GM23338 (cell line): ENCODE measurements at regions not wholly inside any gene's neighbourhood (a gene's known extent, or its start where the extent isn't known, plus 50 kb on each side); places are given as distances from the start of the nearest gene placed in this dataset.

Experiments
- EZH2 ChIP-seq: fragments of 200-600 bp; sonication (generic); IDR thresholded peaks from one replicate; pipeline ENCODE4 v1.8.0; 2017; ENCODE audit warnings: antibody characterized with exemption, mild to moderate bottlenecking, low read depth; ENCODE audit not compliant: unreplicated experiment
- EZH2phosphoT487 ChIP-seq: fragments of 200-600 bp; sonication (generic); IDR thresholded peaks from one replicate; pipeline ENCODE4 v1.8.1; 2018; ENCODE audit warnings: antibody characterized with exemption; ENCODE audit not compliant: unreplicated experiment
- STAT1 ChIP-seq: IDR thresholded peaks from one replicate; pipeline ENCODE4 v1.6.1; 2016; ENCODE audit warnings: antibody characterized with exemption; ENCODE audit not compliant: unreplicated experiment
- TF ChIP-seq, protein P1 (sequence below), 2 experiments: fragments of 200-600 bp in 1 of 2; sonication (generic) in 1 of 2; conservative IDR thresholded peaks; 2 replicates each; pipeline versions ENCODE4 v1.5.1 to v1.6.1; 2016 to 2017; ENCODE audit warnings: antibody characterized with exemption in 2 of 2, low read depth in 2 of 2, mild to moderate bottlenecking in 2 of 2, moderate library complexity in 1 of 2

DNA sequence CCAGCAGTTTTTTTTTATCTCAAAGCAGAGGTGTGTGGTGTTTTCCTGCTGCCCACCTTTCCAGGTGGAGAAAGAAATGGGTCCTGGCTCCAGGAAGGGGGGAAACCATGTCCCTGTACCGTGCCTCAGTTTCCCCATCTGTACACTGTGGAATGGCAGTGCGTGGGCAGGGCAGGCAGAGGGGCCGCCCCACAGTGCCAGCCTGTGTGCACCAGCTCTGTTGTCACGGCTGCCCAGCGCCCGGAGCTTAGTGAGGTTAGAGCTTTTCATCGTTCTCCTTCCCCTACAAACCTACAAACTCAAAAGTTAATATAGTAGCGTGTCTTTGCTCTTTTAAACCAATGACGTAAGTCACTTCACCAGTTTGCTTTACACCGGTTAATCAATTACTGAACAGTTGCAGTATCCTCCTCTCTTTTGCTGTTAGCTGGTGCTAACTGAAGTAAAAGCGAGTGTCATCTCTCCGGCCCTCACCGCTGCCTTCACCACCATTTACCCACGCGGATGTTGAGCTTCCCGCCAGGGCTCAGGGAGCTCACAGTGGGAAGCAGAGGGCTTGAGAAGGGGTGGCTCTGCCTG is 114.8 kb upstream of the ADRA2C start:
- TF ChIP-seq STAT1 (no peak), EZH2 (no peak), EZH2phosphoT487 (no peak)
- TF ChIP-seq, protein P1, sequence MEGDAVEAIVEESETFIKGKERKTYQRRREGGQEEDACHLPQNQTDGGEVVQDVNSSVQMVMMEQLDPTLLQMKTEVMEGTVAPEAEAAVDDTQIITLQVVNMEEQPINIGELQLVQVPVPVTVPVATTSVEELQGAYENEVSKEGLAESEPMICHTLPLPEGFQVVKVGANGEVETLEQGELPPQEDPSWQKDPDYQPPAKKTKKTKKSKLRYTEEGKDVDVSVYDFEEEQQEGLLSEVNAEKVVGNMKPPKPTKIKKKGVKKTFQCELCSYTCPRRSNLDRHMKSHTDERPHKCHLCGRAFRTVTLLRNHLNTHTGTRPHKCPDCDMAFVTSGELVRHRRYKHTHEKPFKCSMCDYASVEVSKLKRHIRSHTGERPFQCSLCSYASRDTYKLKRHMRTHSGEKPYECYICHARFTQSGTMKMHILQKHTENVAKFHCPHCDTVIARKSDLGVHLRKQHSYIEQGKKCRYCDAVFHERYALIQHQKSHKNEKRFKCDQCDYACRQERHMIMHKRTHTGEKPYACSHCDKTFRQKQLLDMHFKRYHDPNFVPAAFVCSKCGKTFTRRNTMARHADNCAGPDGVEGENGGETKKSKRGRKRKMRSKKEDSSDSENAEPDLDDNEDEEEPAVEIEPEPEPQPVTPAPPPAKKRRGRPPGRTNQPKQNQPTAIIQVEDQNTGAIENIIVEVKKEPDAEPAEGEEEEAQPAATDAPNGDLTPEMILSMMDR (conservative IDR thresholded peaks at IDR 0.05; ENCODE audit: low read depth in 2 of 2), result no peak
